GM12873 (cell line): ENCODE measurements at regions not wholly inside any gene's neighbourhood (a gene's known extent, or its start where the extent isn't known, plus 50 kb on each side); places are given as distances from the start of the nearest gene placed in this dataset.

Experiments used
- TF ChIP-seq, protein P1 (sequence below): IDR thresholded peaks from 2 replicates; pipeline ENCODE4 v1.5.1; 2012; ENCODE audit warnings: low read depth, mild to moderate bottlenecking, moderate library complexity, low read length, control low read depth; ENCODE audit not compliant: insufficient read depth; ENCODE audit errors: missing control alignments

DNA sequence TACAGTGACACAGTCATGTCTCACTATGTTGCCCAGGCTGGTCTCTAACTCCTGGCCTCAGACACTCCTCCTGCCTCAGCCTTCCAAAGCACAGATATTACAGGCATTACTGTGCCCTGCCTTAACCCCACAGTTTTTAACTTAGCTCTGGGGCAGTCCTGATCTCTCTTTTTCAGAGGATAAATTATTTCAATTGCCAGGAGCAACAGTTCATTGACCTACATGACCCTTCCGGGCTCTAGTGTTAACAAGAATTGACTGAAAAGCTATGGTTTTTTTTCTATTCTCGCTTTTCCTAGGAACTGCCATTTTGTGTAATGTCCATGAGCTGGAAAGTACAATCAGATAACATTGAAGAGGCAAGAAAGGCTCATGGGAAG, 92.8 kb downstream of the HNRNPLL start:
- TF ChIP-seq, protein P1, sequence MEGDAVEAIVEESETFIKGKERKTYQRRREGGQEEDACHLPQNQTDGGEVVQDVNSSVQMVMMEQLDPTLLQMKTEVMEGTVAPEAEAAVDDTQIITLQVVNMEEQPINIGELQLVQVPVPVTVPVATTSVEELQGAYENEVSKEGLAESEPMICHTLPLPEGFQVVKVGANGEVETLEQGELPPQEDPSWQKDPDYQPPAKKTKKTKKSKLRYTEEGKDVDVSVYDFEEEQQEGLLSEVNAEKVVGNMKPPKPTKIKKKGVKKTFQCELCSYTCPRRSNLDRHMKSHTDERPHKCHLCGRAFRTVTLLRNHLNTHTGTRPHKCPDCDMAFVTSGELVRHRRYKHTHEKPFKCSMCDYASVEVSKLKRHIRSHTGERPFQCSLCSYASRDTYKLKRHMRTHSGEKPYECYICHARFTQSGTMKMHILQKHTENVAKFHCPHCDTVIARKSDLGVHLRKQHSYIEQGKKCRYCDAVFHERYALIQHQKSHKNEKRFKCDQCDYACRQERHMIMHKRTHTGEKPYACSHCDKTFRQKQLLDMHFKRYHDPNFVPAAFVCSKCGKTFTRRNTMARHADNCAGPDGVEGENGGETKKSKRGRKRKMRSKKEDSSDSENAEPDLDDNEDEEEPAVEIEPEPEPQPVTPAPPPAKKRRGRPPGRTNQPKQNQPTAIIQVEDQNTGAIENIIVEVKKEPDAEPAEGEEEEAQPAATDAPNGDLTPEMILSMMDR: no peak

DNA sequence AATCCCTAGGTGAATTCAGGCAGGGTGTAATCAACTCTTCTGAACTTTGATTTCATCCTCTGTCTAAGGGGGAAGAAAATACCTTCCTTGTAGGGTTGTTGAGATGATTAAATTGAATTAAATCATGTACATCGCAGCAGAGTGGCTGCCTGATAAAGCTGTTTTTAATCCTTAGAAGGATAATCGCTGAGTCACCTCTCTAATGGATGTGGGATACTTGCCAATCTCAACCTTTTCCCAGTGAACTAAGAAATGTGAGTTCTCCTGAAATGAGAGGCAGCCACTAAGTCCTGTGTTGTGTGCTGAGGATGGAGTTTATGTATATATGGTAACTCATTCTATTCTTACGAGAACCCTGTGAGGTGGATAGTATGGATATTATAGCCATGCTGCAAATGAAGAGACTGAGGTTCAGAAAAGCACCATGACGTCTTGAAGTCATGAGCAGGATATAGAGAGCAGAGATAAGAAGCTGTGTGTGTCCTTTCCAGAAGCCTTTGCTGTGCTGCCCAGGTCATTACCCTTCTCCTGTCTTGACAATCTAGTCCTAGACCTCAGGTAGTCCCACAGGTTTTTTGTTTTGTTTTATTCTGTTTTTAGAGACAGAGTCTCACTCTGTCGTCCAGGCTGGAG, 93.3 kb downstream of the HNRNPLL start:
- TF ChIP-seq, protein P1: no peak

DNA sequence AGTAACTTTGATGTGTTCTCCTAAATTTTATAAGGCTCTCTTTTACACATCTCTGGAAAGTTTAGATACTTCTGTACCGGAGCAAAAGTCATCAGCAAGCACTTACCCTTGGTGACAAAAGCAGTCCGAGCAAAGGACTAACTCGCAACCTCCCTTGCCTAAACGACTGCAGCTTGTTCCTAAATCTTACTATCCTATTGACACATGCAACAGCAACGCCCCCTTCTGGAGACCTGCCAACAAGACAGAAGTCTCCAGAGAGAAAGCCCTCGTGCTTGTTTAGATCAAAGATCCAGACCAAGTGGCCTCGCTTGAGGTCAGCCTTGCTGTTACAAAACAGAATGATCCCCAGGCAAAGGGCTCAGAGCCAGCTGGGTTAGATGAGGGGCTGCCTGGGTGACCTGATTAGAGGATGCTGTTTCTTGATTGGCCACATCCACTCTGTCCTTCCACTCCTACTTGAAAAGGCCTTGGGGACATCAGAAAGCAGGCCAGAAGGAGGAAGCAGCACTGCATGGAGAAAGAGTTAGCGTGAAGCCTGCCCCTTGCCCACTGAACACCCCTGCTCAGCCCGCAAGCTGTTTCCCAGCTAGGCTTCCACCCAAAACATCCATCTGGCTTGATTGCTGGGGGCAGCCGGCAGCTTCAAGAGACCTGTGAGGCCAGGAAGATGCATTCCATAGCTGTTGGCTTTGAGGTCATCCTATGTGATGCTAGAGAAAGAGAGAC, 94.3 kb downstream of the HNRNPLL start:
- TF ChIP-seq, protein P1: peak; percentile 84

DNA sequence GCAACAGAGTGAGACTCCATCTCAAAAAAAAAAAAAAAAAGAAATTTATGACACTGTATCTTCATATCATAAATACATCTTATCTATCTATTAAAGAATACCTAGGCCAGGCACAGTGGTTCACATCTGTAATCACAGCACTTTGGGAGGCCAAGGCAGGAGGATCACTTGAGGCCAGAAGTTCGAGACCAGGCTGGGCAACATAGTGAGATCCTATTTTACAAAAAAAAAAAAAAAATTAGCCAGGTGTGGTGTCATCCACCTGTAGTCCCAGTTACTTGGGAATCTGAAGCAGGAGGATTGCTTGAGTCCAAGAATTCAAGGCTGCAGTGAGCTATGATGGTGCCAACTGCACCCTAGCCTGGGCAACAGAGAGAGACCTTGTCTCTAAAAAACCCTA, 95.0 kb downstream of the HNRNPLL start:
- TF ChIP-seq, protein P1: no peak

DNA sequence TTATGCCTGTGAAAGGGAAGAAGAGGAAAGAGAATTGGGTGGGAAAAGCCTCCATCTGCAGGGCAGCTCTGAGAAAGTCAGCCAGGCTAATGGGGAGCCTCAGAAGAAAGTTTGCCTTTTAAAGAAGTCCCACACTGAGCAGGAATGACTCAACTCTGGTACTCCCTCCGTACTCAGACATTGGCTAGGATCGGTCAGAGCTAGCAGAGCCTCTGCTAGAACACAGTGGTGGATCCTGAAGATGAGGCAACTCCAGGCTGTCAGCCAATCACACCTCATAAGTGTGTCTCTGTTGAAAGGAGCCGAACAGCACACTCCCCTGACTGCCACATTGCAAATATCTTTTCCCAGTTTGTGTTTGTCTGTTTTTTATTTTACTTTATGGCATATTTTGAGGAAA, 96.9 kb downstream of the HNRNPLL start:
- TF ChIP-seq, protein P1: no peak

DNA sequence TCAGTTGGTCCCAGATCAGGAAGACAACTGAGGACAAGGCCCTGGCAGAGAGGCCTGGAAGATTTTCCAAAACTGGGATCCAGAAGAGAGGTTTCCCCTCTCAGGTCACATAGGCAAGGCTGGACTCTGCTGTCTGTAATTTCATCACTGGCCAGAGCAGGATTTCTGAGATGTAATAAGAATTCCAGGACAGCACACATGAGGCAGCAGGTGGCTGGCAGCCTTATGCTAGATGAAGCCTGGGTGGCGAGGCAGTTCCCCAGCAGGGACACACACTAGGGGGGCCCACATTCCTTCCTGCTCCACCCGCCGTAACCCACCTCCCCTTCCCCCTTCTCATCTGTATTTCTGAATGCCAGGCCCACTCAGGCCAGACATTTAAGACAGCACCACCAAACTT, 98.6 kb downstream of the HNRNPLL start:
- TF ChIP-seq, protein P1: no peak

DNA sequence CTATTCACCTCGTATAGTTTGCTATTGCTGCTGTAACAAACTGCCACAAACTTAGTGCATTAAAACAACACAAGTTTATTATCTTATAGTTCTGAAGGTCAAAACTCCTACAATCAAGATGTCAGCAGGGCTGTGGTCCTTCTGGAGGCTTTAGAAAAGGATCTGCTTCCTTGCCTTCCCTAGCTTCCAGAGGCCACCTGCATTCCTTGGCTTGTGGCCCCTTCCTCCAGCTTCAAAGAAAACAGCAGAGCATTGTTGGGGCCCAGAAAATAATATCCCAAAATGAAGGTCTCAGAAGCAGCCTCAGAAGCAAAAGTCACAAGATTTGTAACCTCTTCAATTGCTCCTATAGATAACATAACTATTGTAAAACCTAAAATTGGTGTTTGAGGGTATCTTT, 100.6 kb downstream of the HNRNPLL start:
- TF ChIP-seq, protein P1: no peak
